ENCODE measurements at regions not wholly inside any gene's neighbourhood (a gene's known extent, or its start where the extent isn't known, plus 50 kb on each side); places are given as distances from the start of the nearest gene placed in this dataset.
"Not testable (repeated sequence)": the region's sequence is repeated elsewhere in the genome, so short reads cannot be mapped to it uniquely, and the experiment has no call there.

DNA sequence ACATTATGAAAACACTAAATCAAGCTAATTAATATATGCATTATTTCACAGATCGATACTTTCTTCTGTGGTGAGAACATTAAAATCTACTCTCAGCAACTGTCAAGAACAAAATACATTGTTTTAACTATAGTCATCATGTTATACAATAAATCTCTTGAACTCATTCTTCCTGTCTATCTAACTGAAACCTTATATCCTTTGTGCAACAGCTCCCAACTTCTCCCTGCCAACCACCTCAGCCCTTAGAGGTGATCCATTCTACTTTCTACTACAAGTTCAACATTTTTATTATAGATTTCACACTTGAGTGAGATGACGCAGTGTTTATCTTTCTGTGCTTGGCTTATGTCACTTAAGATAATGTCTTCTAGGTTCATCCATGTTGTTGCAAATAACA is 535.2 kb upstream of the CRIM1 start:
- no peak overlapping the region for H3K9ac ChIP-seq (ENCODE audit: low read depth in 1 of 2, low read length in 2 of 2)
- H3K4me3 ChIP-seq (ENCODE audit: low read depth in 1 of 3, low read length in 3 of 3) = no peak overlapping the region
- TF ChIP-seq, protein P1, sequence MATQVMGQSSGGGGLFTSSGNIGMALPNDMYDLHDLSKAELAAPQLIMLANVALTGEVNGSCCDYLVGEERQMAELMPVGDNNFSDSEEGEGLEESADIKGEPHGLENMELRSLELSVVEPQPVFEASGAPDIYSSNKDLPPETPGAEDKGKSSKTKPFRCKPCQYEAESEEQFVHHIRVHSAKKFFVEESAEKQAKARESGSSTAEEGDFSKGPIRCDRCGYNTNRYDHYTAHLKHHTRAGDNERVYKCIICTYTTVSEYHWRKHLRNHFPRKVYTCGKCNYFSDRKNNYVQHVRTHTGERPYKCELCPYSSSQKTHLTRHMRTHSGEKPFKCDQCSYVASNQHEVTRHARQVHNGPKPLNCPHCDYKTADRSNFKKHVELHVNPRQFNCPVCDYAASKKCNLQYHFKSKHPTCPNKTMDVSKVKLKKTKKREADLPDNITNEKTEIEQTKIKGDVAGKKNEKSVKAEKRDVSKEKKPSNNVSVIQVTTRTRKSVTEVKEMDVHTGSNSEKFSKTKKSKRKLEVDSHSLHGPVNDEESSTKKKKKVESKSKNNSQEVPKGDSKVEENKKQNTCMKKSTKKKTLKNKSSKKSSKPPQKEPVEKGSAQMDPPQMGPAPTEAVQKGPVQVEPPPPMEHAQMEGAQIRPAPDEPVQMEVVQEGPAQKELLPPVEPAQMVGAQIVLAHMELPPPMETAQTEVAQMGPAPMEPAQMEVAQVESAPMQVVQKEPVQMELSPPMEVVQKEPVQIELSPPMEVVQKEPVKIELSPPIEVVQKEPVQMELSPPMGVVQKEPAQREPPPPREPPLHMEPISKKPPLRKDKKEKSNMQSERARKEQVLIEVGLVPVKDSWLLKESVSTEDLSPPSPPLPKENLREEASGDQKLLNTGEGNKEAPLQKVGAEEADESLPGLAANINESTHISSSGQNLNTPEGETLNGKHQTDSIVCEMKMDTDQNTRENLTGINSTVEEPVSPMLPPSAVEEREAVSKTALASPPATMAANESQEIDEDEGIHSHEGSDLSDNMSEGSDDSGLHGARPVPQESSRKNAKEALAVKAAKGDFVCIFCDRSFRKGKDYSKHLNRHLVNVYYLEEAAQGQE (IDR thresholded peaks at IDR 0.05) = no peak
- no peak for TF ChIP-seq FOXA2 (IDR thresholded peaks at IDR 0.05)
- TF ChIP-seq EGR1 (IDR thresholded peaks at IDR 0.05; ENCODE audit: low read depth in 2 of 2) = no peak
- 85% methylated on average over 2 of the region's 2 CpGs for WGBS
- no peak for DNase-seq (ENCODE audit: low spot score)
- no peak overlapping the region for H3K27ac ChIP-seq (ENCODE audit: low read depth in 1 of 2, low read length in 2 of 2)
- H3K4me1 ChIP-seq (ENCODE audit: control insufficient read depth in 4 of 4, insufficient read depth in 4 of 4, low read length in 3 of 4) = peaks cover 0 to 1% (median 0%) of the 10 kb centered on the region in 4 donors
- H3K9me3 ChIP-seq (ENCODE audit: control insufficient read depth in 4 of 4, low read length in 3 of 4) = no peaks in the 10 kb centered on the region
- H3K36me3 ChIP-seq (ENCODE audit: control insufficient read depth in 4 of 4, insufficient read depth in 3 of 4, low read depth in 1 of 4, low read length in 3 of 4) = no peaks in the 10 kb centered on the region
- H3K27me3 ChIP-seq (ENCODE audit: control insufficient read depth in 4 of 4, insufficient read depth in 4 of 4, low read length in 3 of 4) = no peaks in the 10 kb centered on the region

DNA sequence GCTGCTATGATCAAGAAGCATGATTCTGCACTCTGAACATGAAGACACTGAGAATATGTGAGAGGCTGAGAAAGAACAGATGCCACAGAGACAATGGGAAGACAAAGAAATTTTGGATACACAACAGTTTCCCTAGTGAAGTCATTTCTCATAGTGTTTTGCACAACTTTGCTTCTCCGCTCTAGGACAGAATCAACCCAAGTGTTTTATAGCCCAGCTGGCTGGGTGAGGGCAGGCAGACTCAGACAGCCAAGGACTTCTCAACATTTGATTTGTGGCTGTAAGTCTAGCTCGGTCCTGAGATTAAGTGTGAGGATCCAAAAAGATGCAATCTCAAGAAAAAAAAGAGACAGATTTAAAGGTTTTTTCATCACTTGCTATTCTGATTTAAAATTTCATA is 536.5 kb upstream of the CRIM1 start:
- Histone ChIP-seq H3K4me1 (ENCODE audit: control insufficient read depth in 4 of 4, insufficient read depth in 4 of 4, low read length in 3 of 4) (peaks cover 0 to 1% (median 0%) of the 10 kb centered on the region in 4 donors), H3K9me3 (ENCODE audit: control insufficient read depth in 4 of 4, low read length in 3 of 4) (no peaks in the 10 kb centered on the region), H3K27me3 (ENCODE audit: control insufficient read depth in 4 of 4, insufficient read depth in 4 of 4, low read length in 3 of 4) (no peaks in the 10 kb centered on the region), H3K27ac (ENCODE audit: low read depth in 1 of 2, low read length in 2 of 2) (no peak overlapping the region), H3K36me3 (ENCODE audit: control insufficient read depth in 4 of 4, insufficient read depth in 3 of 4, low read depth in 1 of 4, low read length in 3 of 4) (no peaks in the 10 kb centered on the region), H3K9ac (ENCODE audit: low read depth in 1 of 2, low read length in 2 of 2) (no peak overlapping the region), H3K4me3 (ENCODE audit: low read depth in 1 of 3, low read length in 3 of 3) (no peak overlapping the region)
- TF ChIP-seq YY1 (IDR thresholded peaks at IDR 0.05) = no peak
- TF ChIP-seq, protein P2, sequence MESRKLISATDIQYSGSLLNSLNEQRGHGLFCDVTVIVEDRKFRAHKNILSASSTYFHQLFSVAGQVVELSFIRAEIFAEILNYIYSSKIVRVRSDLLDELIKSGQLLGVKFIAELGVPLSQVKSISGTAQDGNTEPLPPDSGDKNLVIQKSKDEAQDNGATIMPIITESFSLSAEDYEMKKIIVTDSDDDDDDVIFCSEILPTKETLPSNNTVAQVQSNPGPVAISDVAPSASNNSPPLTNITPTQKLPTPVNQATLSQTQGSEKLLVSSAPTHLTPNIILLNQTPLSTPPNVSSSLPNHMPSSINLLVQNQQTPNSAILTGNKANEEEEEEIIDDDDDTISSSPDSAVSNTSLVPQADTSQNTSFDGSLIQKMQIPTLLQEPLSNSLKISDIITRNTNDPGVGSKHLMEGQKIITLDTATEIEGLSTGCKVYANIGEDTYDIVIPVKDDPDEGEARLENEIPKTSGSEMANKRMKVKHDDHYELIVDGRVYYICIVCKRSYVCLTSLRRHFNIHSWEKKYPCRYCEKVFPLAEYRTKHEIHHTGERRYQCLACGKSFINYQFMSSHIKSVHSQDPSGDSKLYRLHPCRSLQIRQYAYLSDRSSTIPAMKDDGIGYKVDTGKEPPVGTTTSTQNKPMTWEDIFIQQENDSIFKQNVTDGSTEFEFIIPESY (IDR thresholded peaks at IDR 0.05) = no peak
- TF ChIP-seq RAD21 (IDR thresholded peaks at IDR 0.05) = no peak
- TF ChIP-seq RXRA (IDR thresholded peaks at IDR 0.05) = no peak
- TF ChIP-seq SP1 (IDR thresholded peaks at IDR 0.05) = no peak
- no peak for TF ChIP-seq HNF4G (IDR thresholded peaks at IDR 0.05)
- TF ChIP-seq FOXA2 (IDR thresholded peaks at IDR 0.05) = no peak
- TF ChIP-seq GABPA (IDR thresholded peaks at IDR 0.05 in 1 of 2, conservative IDR thresholded peaks at IDR 0.05 in 1 of 2) = no peak
- no peak for TF ChIP-seq HNF4A (conservative IDR thresholded peaks at IDR 0.05)
- TF ChIP-seq, protein P3, sequence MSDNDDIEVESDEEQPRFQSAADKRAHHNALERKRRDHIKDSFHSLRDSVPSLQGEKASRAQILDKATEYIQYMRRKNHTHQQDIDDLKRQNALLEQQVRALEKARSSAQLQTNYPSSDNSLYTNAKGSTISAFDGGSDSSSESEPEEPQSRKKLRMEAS (IDR thresholded peaks at IDR 0.05) = no peak
- no peak for TF ChIP-seq ATF3 (IDR thresholded peaks at IDR 0.05)
- TF ChIP-seq JUND (IDR thresholded peaks at IDR 0.05) = no peak
- no peak for TF ChIP-seq EGR1 (IDR thresholded peaks at IDR 0.05; ENCODE audit: low read depth in 2 of 2)
- no peak for TF ChIP-seq NR2F2 (IDR thresholded peaks at IDR 0.05)
- TF ChIP-seq, protein P1 (IDR thresholded peaks at IDR 0.05) = no peak
- no peak for TF ChIP-seq CTCF (IDR thresholded peaks at IDR 0.05; ENCODE audit: low read depth, low read length, missing input control)
- no peak for TF ChIP-seq FOXA1 (IDR thresholded peaks at IDR 0.05)
- no peak for TF ChIP-seq TAF1 (conservative IDR thresholded peaks at IDR 0.05)
- 57% methylated on average over 2 of the region's 2 CpGs for WGBS
- DNase-seq (ENCODE audit: low spot score) = no peak

- H3K27ac ChIP-seq (ENCODE audit: low read depth in 1 of 2, low read length in 2 of 2); H3K9me3 ChIP-seq (ENCODE audit: control insufficient read depth in 4 of 4, low read length in 3 of 4); H3K4me1 ChIP-seq (ENCODE audit: control insufficient read depth in 4 of 4, insufficient read depth in 4 of 4, low read length in 3 of 4); H3K27me3 ChIP-seq (ENCODE audit: control insufficient read depth in 4 of 4, insufficient read depth in 4 of 4, low read length in 3 of 4); H3K36me3 ChIP-seq (ENCODE audit: control insufficient read depth in 4 of 4, insufficient read depth in 3 of 4, low read depth in 1 of 4, low read length in 3 of 4); H3K4me3 ChIP-seq (ENCODE audit: low read depth in 1 of 3, low read length in 3 of 3); H3K9ac ChIP-seq (ENCODE audit: low read depth in 1 of 2, low read length in 2 of 2); DNase-seq (ENCODE audit: low spot score): not testable (repeated sequence)
- WGBS = 43% methylated on average over 2 of the region's 2 CpGs
These were observed 537.2 kb upstream of the CRIM1 start for GRCh38 chr2:35818359-35818758.
